A549 (cell line): ENCODE measurements at regions not wholly inside any gene's neighbourhood (a gene's known extent, or its start where the extent isn't known, plus 50 kb on each side); places are given as distances from the start of the nearest gene placed in this dataset.
A peak's percentile ranks its signal among the peaks of the same experiment; 100 is the strongest.

Experiments used
- ATAC-seq, 2 experiments: fragments of 200-7000 bp in 1 of 2; fragments of >200 bp in 1 of 2; cut with Nextera tagmentation in 1 of 2; cut with Tn5 transposase in 1 of 2; 3 replicates each; pipeline versions ENCODE4 v1.8.0 to v1.9.1; 2018 to 2020; ENCODE audit warnings: mild to moderate bottlenecking in 1 of 2, moderate library complexity in 1 of 2
- CTCF ChIA-PET: fragments of 300-600 bp; sonication (Branson Sonifier 250); formaldehyde crosslinking; extraction: SDS; loops from one replicate; lab custom pipeline; 2021; ENCODE audit warnings: antibody characterized with exemption, inconsistent platforms; lab: Yijun Ruan, JAX
- POLR2A ChIA-PET: fragments of 350-600 bp; formaldehyde crosslinking; extraction: SDS; loops from one replicate; lab custom pipeline; 2021; ENCODE audit warnings: antibody characterized with exemption, inconsistent platforms; lab: Yijun Ruan, JAX
- DNase-seq, 2 experiments: peaks; one replicate each; pipeline versions ENCODE4 v3.0.0 to v3.0.0-alpha.2; 2011 to 2016; ENCODE audit warnings: low read depth in 1 of 2, low spot score in 1 of 2
- FAIRE-seq: peaks from 2 replicates; lab custom pipeline; 2011; peaks lifted over from hg19 to GRCh38; lab: Jason Lieb, UNC
- H3K27ac ChIP-seq, 2 experiments: fragments of >200 bp; sonication (Bioruptor Twin); formaldehyde crosslinking; 3 replicates each; pipeline ENCODE4 v1.5.1; 2016 to 2017
- H3K4me1 ChIP-seq: fragments of >200 bp; sonication (Bioruptor Twin); formaldehyde crosslinking; 3 replicates; pipeline ENCODE4 v1.6.1; 2016
- H3K4me2 ChIP-seq: fragments of >200 bp; sonication (Bioruptor Twin); formaldehyde crosslinking; 3 replicates; pipeline ENCODE4 v1.6.1; 2016
- H3K4me3 ChIP-seq: fragments of >200 bp; sonication (Bioruptor Twin); formaldehyde crosslinking; 3 replicates; pipeline ENCODE4 v1.5.1; 2016
- H3K9me3 ChIP-seq: fragments of >200 bp; sonication (Bioruptor Twin); formaldehyde crosslinking; 3 replicates; pipeline ENCODE4 v1.6.1; 2016
- BCL3 ChIP-seq: fragments of >200 bp; sonication (Bioruptor Twin); formaldehyde crosslinking; IDR thresholded peaks from 3 replicates; pipeline ENCODE4 v1.6.1; 2016
- BHLHE40 ChIP-seq: IDR thresholded peaks from 2 replicates; pipeline ENCODE4 v1.6.1; 2012; ENCODE audit warnings: low read depth, low read length, inconsistent platforms
- CHD2 ChIP-seq: fragments of 150-350 bp; IDR thresholded peaks from 2 replicates; pipeline ENCODE4 v1.6.1; 2014; ENCODE audit warnings: low read length; ENCODE audit not compliant: partially characterized antibody
- E2F6 ChIP-seq: IDR thresholded peaks from 2 replicates; pipeline ENCODE4 v1.6.1; 2012; ENCODE audit warnings: low read depth, borderline replicate concordance
- EHF ChIP-seq: fragments of 250-450 bp; sonication (Bioruptor Pico); IDR thresholded peaks from 2 replicates; pipeline ENCODE4 v1.5.0; 2020; ENCODE audit warnings: mild to moderate bottlenecking
- EP300 ChIP-seq, 2 experiments: fragments of >200 bp; sonication (Bioruptor Twin); formaldehyde crosslinking; IDR thresholded peaks; 2 replicates in 1 of 2; 3 replicates in 1 of 2; pipeline ENCODE4 v1.6.1; 2016 to 2017
- FOSB ChIP-seq: fragments of 250-450 bp; sonication (Bioruptor Pico); IDR thresholded peaks from 2 replicates; pipeline ENCODE4 v1.5.0; 2020; ENCODE audit warnings: mild to moderate bottlenecking, moderate library complexity
- FOXS1 ChIP-seq: fragments of 250-450 bp; sonication (Bioruptor Pico); IDR thresholded peaks from 2 replicates; pipeline ENCODE4 v1.5.0; 2020; ENCODE audit warnings: mild to moderate bottlenecking, moderate library complexity
- GATA3 ChIP-seq: IDR thresholded peaks from 2 replicates; pipeline ENCODE4 v1.6.1; 2012; ENCODE audit warnings: borderline replicate concordance
- HOXB13 ChIP-seq: fragments of 250-450 bp; sonication (Bioruptor Pico); IDR thresholded peaks from 2 replicates; pipeline ENCODE4 v1.5.0; 2020; ENCODE audit warnings: low read depth, mild to moderate bottlenecking, moderate library complexity
- JUN ChIP-seq, 2 experiments: fragments of >200 bp; sonication (Bioruptor Twin); formaldehyde crosslinking; IDR thresholded peaks; 2 replicates in 1 of 2; 3 replicates in 1 of 2; pipeline ENCODE4 v1.6.1; 2016 to 2017
- KDM1A ChIP-seq: fragments of 200-600 bp; sonication (generic); IDR thresholded peaks from 2 replicates; pipeline ENCODE4 v1.6.1; 2016; ENCODE audit warnings: low read depth, mild to moderate bottlenecking
- MAFK ChIP-seq: fragments of 450-650 bp; IDR thresholded peaks from 2 replicates; pipeline ENCODE4 v1.6.1; 2014; ENCODE audit not compliant: partially characterized antibody
- MYC ChIP-seq: IDR thresholded peaks from 2 replicates; pipeline ENCODE4 v1.6.1; 2012; ENCODE audit warnings: mild to moderate bottlenecking, inconsistent platforms, low read length, improper control_type of control experiment, borderline replicate concordance
- NFE2L2 ChIP-seq: fragments of 150-350 bp; conservative IDR thresholded peaks from 2 replicates; pipeline ENCODE4 v1.6.1; 2014; ENCODE audit warnings: low read length
- NPAS2 ChIP-seq: fragments of 250-450 bp; sonication (Bioruptor Pico); IDR thresholded peaks from 2 replicates; pipeline ENCODE4 v1.8.0; 2022; ENCODE audit warnings: mild to moderate bottlenecking, moderate library complexity, borderline replicate concordance
- PBX3 ChIP-seq: IDR thresholded peaks from 2 replicates; pipeline ENCODE4 v1.6.1; 2012
- RAD21 ChIP-seq, 2 experiments: fragments of >200 bp in 1 of 2; sonication (Bioruptor Twin) in 1 of 2; formaldehyde crosslinking in 1 of 2; IDR thresholded peaks in 1 of 2; conservative IDR thresholded peaks in 1 of 2; 2 replicates in 1 of 2; 3 replicates in 1 of 2; pipeline ENCODE4 v1.6.1; 2012 to 2018; ENCODE audit warnings: inconsistent platforms in 1 of 2
- RFX5 ChIP-seq: fragments of 450-650 bp; IDR thresholded peaks from 2 replicates; pipeline ENCODE4 v1.7.1; 2014; ENCODE audit warnings: antibody characterized with exemption, mild to moderate bottlenecking, moderate library complexity
- RNF2 ChIP-seq: fragments of 200-600 bp; sonication (generic); IDR thresholded peaks from 2 replicates; pipeline ENCODE4 v1.6.1; 2016; ENCODE audit warnings: low read depth, mild to moderate bottlenecking, antibody characterized with exemption, moderate library complexity, borderline replicate concordance
- SMC3 ChIP-seq: fragments of >200 bp; sonication (Bioruptor Twin); formaldehyde crosslinking; IDR thresholded peaks from 3 replicates; pipeline ENCODE4 v1.6.1; 2018; ENCODE audit warnings: inconsistent platforms
- SREBF2 ChIP-seq: fragments of 450-650 bp; IDR thresholded peaks from 2 replicates; pipeline ENCODE4 v1.6.1; 2014; ENCODE audit warnings: mild to moderate bottlenecking, moderate library complexity
- ZC3H11A ChIP-seq: fragments of 450-650 bp; IDR thresholded peaks from 2 replicates; pipeline ENCODE4 v1.6.1; 2014; ENCODE audit warnings: antibody characterized with exemption, mild to moderate bottlenecking
- WGBS: methylation state at CpG from one replicate; pipeline ENCODE4 v1.1.6; 2017; ENCODE audit errors: missing lambda C conversion rate; 5-methylcytosine and 5-hydroxymethylcytosine counted together

- peak in 1 of 2 experiments; percentile 13 for DNase-seq
- ChIA-PET POLR2A (no interaction called here), CTCF (no interaction called here)
Measured at GRCh38 chr7:42426163-42426562, 189.2 kb upstream of the GLI3 start.

GRCh38 chr7:42414941-42415505 lies 178.0 kb upstream of the GLI3 start:
- Histone ChIP-seq H3K4me2 (no peak overlapping the region), H3K27ac (no peak overlapping the region), H3K4me1 (no peaks in the 10 kb centered on the region), H3K4me3 (no peak overlapping the region), H3K9me3 (no peaks in the 10 kb centered on the region)
- 2% methylated on average over 4 of the region's 4 CpGs for WGBS
- no peak for DNase-seq
- no peak for ATAC-seq
- CTCF ChIA-PET: no interaction called here
- no peak for FAIRE-seq
- TF ChIP-seq FOSB (CRISPR knock-in tag): no peak
- no peak for TF ChIP-seq EHF
- no peak for TF ChIP-seq RAD21 (conservative IDR thresholded peaks at IDR 0.05 in 1 of 2, IDR thresholded peaks at IDR 0.05 in 1 of 2)
- no peak for TF ChIP-seq NFE2L2
- TF ChIP-seq PBX3: no peak
- TF ChIP-seq E2F6: no peak
- no peak for TF ChIP-seq NPAS2 (CRISPR knock-in tag)
- TF ChIP-seq HOXB13 (CRISPR knock-in tag): no peak
- no peak for TF ChIP-seq MYC
- TF ChIP-seq RFX5: no peak
- TF ChIP-seq GATA3: no peak
- TF ChIP-seq CHD2: no peak
- no peak for TF ChIP-seq SREBF2
- TF ChIP-seq SMC3: no peak
- no peak for TF ChIP-seq BHLHE40
- TF ChIP-seq RNF2: no peak
- no peak for TF ChIP-seq JUN (IDR thresholded peaks at IDR 0.05)
- TF ChIP-seq KDM1A: no peak
- POLR2A ChIA-PET: no interaction called here

More at GRCh38 chr7:42426163-42426562, 189.2 kb upstream of the GLI3 start:
- Histone ChIP-seq H3K4me1 (no peaks in the 10 kb centered on the region), H3K4me2 (no peak overlapping the region), H3K4me3 (no peak overlapping the region), H3K9me3 (no peaks in the 10 kb centered on the region), H3K27ac (no peak overlapping the region)
- ATAC-seq: no peak
- 2% methylated on average over 4 of the region's 4 CpGs for WGBS
- TF ChIP-seq SREBF2 (no peak), MAFK (peak; percentile 66)
- FAIRE-seq: no peak

GRCh38 chr7:42414028-42414427 lies 177.0 kb upstream of the GLI3 start:
- DNase-seq (no peak), FAIRE-seq (no peak), ATAC-seq (no peak)
- Histone ChIP-seq H3K4me2 (no peak overlapping the region), H3K4me1 (no peaks in the 10 kb centered on the region), H3K27ac (no peak overlapping the region), H3K4me3 (no peak overlapping the region), H3K9me3 (no peaks in the 10 kb centered on the region)
- POLR2A ChIA-PET: no interaction called here
- CTCF ChIA-PET: no interaction called here
- no peak for TF ChIP-seq KDM1A
- no peak for TF ChIP-seq ZC3H11A
- no peak for TF ChIP-seq BCL3
- TF ChIP-seq FOXS1 (CRISPR knock-in tag): no peak
- TF ChIP-seq EP300 (IDR thresholded peaks at IDR 0.05): no peak
